VCaP (cell line): ENCODE measurements at regions not wholly inside any gene's neighbourhood (a gene's known extent, or its start where the extent isn't known, plus 50 kb on each side); places are given as distances from the start of the nearest gene placed in this dataset.

Experiments used
- H3K27ac ChIP-seq: fragments of 450-650 bp; 2 replicates; pipeline ENCODE4 v1.5.1; 2017
- TF ChIP-seq, protein P1 (sequence below): fragments of 450-650 bp; conservative IDR thresholded peaks from 2 replicates; pipeline ENCODE4 v1.5.1; 2017; ENCODE audit warnings: mild to moderate bottlenecking, moderate library complexity

DNA sequence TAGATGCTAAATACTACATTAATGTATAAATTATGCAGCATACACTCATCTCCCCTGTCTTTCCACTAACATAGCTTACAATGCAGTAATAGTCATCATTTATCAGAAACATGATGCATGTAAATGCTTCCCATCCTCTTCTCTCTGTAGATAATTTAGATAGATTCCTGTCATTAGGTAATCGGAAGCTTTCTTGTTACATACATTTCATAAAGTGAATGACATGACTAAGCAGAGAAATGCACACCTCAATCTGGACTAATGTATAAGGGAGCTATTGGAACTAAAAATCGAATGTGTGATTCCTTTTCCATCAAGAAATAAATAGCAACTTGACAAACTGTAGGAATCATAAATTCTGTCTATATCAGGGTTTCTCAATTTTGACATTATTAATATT is 273.4 kb downstream of the RASSF9 start:
- H3K27ac ChIP-seq, result no peak overlapping the region
- TF ChIP-seq, protein P1, sequence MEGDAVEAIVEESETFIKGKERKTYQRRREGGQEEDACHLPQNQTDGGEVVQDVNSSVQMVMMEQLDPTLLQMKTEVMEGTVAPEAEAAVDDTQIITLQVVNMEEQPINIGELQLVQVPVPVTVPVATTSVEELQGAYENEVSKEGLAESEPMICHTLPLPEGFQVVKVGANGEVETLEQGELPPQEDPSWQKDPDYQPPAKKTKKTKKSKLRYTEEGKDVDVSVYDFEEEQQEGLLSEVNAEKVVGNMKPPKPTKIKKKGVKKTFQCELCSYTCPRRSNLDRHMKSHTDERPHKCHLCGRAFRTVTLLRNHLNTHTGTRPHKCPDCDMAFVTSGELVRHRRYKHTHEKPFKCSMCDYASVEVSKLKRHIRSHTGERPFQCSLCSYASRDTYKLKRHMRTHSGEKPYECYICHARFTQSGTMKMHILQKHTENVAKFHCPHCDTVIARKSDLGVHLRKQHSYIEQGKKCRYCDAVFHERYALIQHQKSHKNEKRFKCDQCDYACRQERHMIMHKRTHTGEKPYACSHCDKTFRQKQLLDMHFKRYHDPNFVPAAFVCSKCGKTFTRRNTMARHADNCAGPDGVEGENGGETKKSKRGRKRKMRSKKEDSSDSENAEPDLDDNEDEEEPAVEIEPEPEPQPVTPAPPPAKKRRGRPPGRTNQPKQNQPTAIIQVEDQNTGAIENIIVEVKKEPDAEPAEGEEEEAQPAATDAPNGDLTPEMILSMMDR, result no peak

- TF ChIP-seq, protein P1, result no peak
- no peak overlapping the region for H3K27ac ChIP-seq
Measured at GRCh38 chr12:85564786-85565185, 271.4 kb downstream of the RASSF9 start.

DNA sequence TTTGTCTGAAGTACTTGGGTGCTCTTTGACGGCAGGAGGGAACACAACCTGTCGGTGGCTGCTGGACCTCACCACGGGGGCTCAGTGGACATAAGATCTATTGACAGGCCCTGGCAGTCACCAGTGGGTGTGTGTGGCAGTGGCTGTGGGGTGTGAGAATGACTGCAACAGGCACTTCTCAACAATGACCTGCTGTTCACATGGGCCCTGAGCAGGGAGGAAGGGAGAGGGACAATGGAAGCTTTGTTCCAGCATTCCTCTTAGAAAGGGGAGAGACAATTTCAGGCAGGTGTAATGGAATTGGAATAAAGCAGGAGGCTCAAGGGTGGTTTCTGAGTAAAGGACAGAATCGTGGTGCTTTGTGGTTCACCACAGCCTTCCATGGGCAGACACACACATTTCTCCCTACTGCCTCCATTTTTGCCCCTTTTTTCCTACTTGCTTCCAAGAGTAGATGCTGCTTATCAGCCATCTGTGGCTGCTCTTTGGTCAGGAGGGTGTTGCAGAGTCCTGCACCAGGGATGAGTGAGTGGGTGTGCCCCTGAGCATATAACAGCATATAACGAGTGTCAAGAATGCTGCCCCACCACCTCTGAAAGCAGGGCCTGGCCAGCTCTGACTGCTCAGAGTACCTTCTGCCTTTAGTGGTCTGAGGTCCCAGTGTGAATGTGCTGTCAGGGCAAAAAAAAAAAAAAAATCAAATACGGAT is 267.7 kb downstream of the RASSF9 start:
- TF ChIP-seq, protein P1, result no peak
- no peak overlapping the region for H3K27ac ChIP-seq

DNA sequence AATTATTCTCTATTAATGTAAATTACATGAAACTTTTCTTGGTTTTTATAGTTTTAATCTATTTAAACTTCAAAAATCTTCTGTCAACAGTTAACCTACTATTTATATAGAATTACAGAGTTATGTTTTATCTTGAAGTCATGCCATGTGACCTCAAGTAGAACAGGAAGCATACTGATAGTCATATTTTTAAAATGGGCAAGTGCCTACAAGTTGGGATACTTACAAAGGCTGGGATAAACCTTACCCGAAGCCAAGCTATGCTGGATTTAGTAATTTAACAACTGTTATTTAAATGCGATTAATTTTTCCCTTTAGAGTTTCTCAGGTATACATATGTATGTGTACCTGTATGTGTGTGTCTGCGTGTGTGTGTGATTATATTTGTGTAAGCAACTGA is 266.9 kb downstream of the RASSF9 start:
- no peak overlapping the region for H3K27ac ChIP-seq
- TF ChIP-seq, protein P1, result no peak

GRCh38 chr12:85572956-85573355 is 263.3 kb downstream of the RASSF9 start:
- TF ChIP-seq, protein P1, result no peak
- no peak overlapping the region for H3K27ac ChIP-seq

GRCh38 chr12:85573635-85574214 is 262.5 kb downstream of the RASSF9 start:
- no peak overlapping the region for H3K27ac ChIP-seq
- TF ChIP-seq, protein P1, result no peak

- no peak overlapping the region for H3K27ac ChIP-seq
- TF ChIP-seq, protein P1, result no peak
Measured at GRCh38 chr12:85574291-85574690, 261.9 kb downstream of the RASSF9 start.
